CD8-positive, alpha-beta memory T cell (primary cell): ENCODE measurements at regions not wholly inside any gene's neighbourhood (a gene's known extent, or its start where the extent isn't known, plus 50 kb on each side); places are given as distances from the start of the nearest gene placed in this dataset.

Experiments used
- CTCF ChIA-PET: fragments of 350-600 bp; sonication (Branson Sonifier 250); formaldehyde crosslinking; loops from one replicate; lab custom pipeline; 2021; ENCODE audit warnings: antibody characterized with exemption; lab: Charles Lee
- POLR2A ChIA-PET: fragments of 350-600 bp; sonication (Branson Sonifier 250); formaldehyde crosslinking; loops from one replicate; lab custom pipeline; 2021; ENCODE audit warnings: antibody characterized with exemption; lab: Charles Lee
- DNase-seq, 5 donors: peaks; one replicate each; pipeline versions ENCODE4 v3.0.0 to v3.0.0-alpha.2; 2020 to 2022; ENCODE audit warnings: mixed read lengths in 1 of 5
- H3K27ac ChIP-seq: one replicate; pipeline ENCODE4 v1.7.0; 2013; ENCODE audit warnings: low read depth, mild to moderate bottlenecking, low read length, moderate library complexity
- H3K27me3 ChIP-seq: 2 replicates; pipeline ENCODE4 v1.7.0; 2013; ENCODE audit warnings: low read length, mild to moderate bottlenecking; ENCODE audit not compliant: insufficient read depth, poor library complexity, severe bottlenecking
- H3K36me3 ChIP-seq: 2 replicates; pipeline ENCODE4 v1.7.0; 2013; ENCODE audit warnings: mild to moderate bottlenecking, low read length, moderate library complexity; ENCODE audit not compliant: insufficient read depth
- H3K4me1 ChIP-seq: 2 replicates; pipeline ENCODE4 v1.7.0; 2013; ENCODE audit warnings: mild to moderate bottlenecking, low read length, moderate library complexity; ENCODE audit not compliant: insufficient read depth
- H3K4me3 ChIP-seq: 2 replicates; pipeline ENCODE4 v1.7.0; 2013; ENCODE audit warnings: mild to moderate bottlenecking, low read length
- H3K9me3 ChIP-seq: 2 replicates; pipeline ENCODE4 v1.7.0; 2013; ENCODE audit warnings: mild to moderate bottlenecking, low read length
- H3K27ac Mint-ChIP-seq, 8 donors: one replicate each; pipeline ENCODE4 v1.8.0; 2020 to 2021; ENCODE audit warnings: mixed read lengths in 8 of 8, mild to moderate bottlenecking in 6 of 8, inconsistent platforms in 3 of 8, moderate library complexity in 3 of 8
- H3K27me3 Mint-ChIP-seq, 2 donors: one replicate each; pipeline ENCODE4 v1.8.0; 2020 to 2021; ENCODE audit warnings: mixed read lengths in 2 of 2, mild to moderate bottlenecking in 1 of 2, moderate library complexity in 1 of 2
- H3K36me3 Mint-ChIP-seq, 3 donors: one replicate each; pipeline ENCODE4 v1.8.0; 2020 to 2021; ENCODE audit warnings: mixed read lengths in 3 of 3, inconsistent platforms in 1 of 3, mild to moderate bottlenecking in 1 of 3
- H3K4me1 Mint-ChIP-seq, 3 donors: one replicate each; pipeline ENCODE4 v1.8.0; 2020 to 2021; ENCODE audit warnings: mixed read lengths in 3 of 3, inconsistent platforms in 1 of 3, mild to moderate bottlenecking in 1 of 3
- H3K4me3 Mint-ChIP-seq, 7 donors: one replicate each; pipeline ENCODE4 v1.8.0; 2020 to 2021; ENCODE audit warnings: mixed read lengths in 7 of 7, mild to moderate bottlenecking in 6 of 7, moderate library complexity in 4 of 7, inconsistent platforms in 2 of 7
- H3K9me3 Mint-ChIP-seq, 5 donors: one replicate each; pipeline ENCODE4 v1.8.0; 2020 to 2022; ENCODE audit warnings: mixed read lengths in 5 of 5, mild to moderate bottlenecking in 3 of 5, moderate library complexity in 2 of 5, inconsistent platforms in 1 of 5

- Mint-ChIP-seq H3K4me3 (no peak overlapping the region), H3K27ac (no peak overlapping the region), H3K4me1 (no peaks in the 10 kb centered on the region), H3K9me3 (peaks cover 0 to 6% (median 2%) of the 10 kb centered on the region in 5 donors), H3K27me3 (no peaks in the 10 kb centered on the region), H3K36me3 (no peaks in the 10 kb centered on the region)
- POLR2A ChIA-PET: no interaction called here
- DNase-seq: no peak
- no peaks in the 10 kb centered on the region for H3K4me1 ChIP-seq
- H3K27ac ChIP-seq: no peak overlapping the region
- H3K4me3 ChIP-seq: no peak overlapping the region
- CTCF ChIA-PET: no interaction called here
- no peaks in the 10 kb centered on the region for H3K9me3 ChIP-seq
- no peaks in the 10 kb centered on the region for H3K36me3 ChIP-seq
- H3K27me3 ChIP-seq: no peaks in the 10 kb centered on the region
These were observed 662.3 kb upstream of the CAMK1G start for GRCh38 chr1:208921259-208921658.

GRCh38 chr1:208923456-208923855, 660.1 kb upstream of the CAMK1G start:
- no peaks in the 10 kb centered on the region for H3K27me3 Mint-ChIP-seq

GRCh38 chr1:208923946-208924720, 659.4 kb upstream of the CAMK1G start:
- Mint-ChIP-seq H3K27ac (no peak overlapping the region), H3K9me3 (peaks cover 0 to 10% (median 2%) of the 10 kb centered on the region in 5 donors), H3K36me3 (no peaks in the 10 kb centered on the region), H3K4me3 (no peak overlapping the region), H3K4me1 (no peaks in the 10 kb centered on the region), H3K27me3 (no peaks in the 10 kb centered on the region)
- CTCF ChIA-PET: no interaction called here
- Histone ChIP-seq H3K4me3 (no peak overlapping the region), H3K36me3 (no peaks in the 10 kb centered on the region), H3K9me3 (no peaks in the 10 kb centered on the region), H3K27me3 (no peaks in the 10 kb centered on the region), H3K4me1 (no peaks in the 10 kb centered on the region), H3K27ac (no peak overlapping the region)
- DNase-seq: no peak
- POLR2A ChIA-PET: no interaction called here

More at GRCh38 chr1:208923456-208923855, 660.1 kb upstream of the CAMK1G start:
- Histone ChIP-seq H3K27ac (no peak overlapping the region), H3K4me3 (no peak overlapping the region), H3K4me1 (no peaks in the 10 kb centered on the region), H3K36me3 (no peaks in the 10 kb centered on the region), H3K9me3 (no peaks in the 10 kb centered on the region), H3K27me3 (no peaks in the 10 kb centered on the region)
- Mint-ChIP-seq H3K4me1 (no peaks in the 10 kb centered on the region), H3K9me3 (peaks cover 0 to 10% (median 2%) of the 10 kb centered on the region in 5 donors), H3K4me3 (no peak overlapping the region), H3K36me3 (no peaks in the 10 kb centered on the region), H3K27ac (no peak overlapping the region)
- ChIA-PET CTCF (no interaction called here), POLR2A (no interaction called here)
- DNase-seq: no peak

GRCh38 chr1:208924928-208925327, 658.6 kb upstream of the CAMK1G start:
- Mint-ChIP-seq H3K27ac (no peak overlapping the region), H3K4me1 (no peaks in the 10 kb centered on the region), H3K27me3 (no peaks in the 10 kb centered on the region), H3K9me3 (peaks cover 0 to 12% (median 2%) of the 10 kb centered on the region in 5 donors), H3K4me3 (no peak overlapping the region), H3K36me3 (no peaks in the 10 kb centered on the region)
- Histone ChIP-seq H3K9me3 (no peaks in the 10 kb centered on the region), H3K4me3 (no peak overlapping the region), H3K4me1 (no peaks in the 10 kb centered on the region), H3K27ac (no peak overlapping the region), H3K27me3 (no peaks in the 10 kb centered on the region), H3K36me3 (no peaks in the 10 kb centered on the region)
- ChIA-PET CTCF (no interaction called here), POLR2A (no interaction called here)
- DNase-seq: no peak

GRCh38 chr1:208928349-208929010, 655.0 kb upstream of the CAMK1G start:
- CTCF ChIA-PET: no interaction called here
- H3K9me3 Mint-ChIP-seq: peaks cover 0 to 8% (median 2%) of the 10 kb centered on the region in 5 donors
- peaks cover 0 to 1% of the 10 kb centered on the region in 2 donors for H3K27me3 Mint-ChIP-seq
- H3K27ac Mint-ChIP-seq: no peak overlapping the region
- H3K9me3 ChIP-seq: no peaks in the 10 kb centered on the region
- no peak overlapping the region for H3K27ac ChIP-seq
- H3K4me1 ChIP-seq: no peaks in the 10 kb centered on the region
- H3K36me3 Mint-ChIP-seq: no peaks in the 10 kb centered on the region
- POLR2A ChIA-PET: no interaction called here
- H3K4me1 Mint-ChIP-seq: no peaks in the 10 kb centered on the region
- no peak overlapping the region for H3K4me3 ChIP-seq
- H3K27me3 ChIP-seq: no peaks in the 10 kb centered on the region
- DNase-seq: no peak
- no peak overlapping the region for H3K4me3 Mint-ChIP-seq
- H3K36me3 ChIP-seq: no peaks in the 10 kb centered on the region

- no peaks in the 10 kb centered on the region for H3K36me3 Mint-ChIP-seq
- H3K4me1 Mint-ChIP-seq: no peaks in the 10 kb centered on the region
- H3K27me3 Mint-ChIP-seq: peaks cover 0 to 1% of the 10 kb centered on the region in 2 donors
- H3K9me3 Mint-ChIP-seq: peaks cover 0 to 8% (median 2%) of the 10 kb centered on the region in 5 donors
- no peaks in the 10 kb centered on the region for H3K36me3 ChIP-seq
- no peak overlapping the region for H3K27ac ChIP-seq
- no peak overlapping the region for H3K4me3 ChIP-seq
- no peaks in the 10 kb centered on the region for H3K4me1 ChIP-seq
- CTCF ChIA-PET: no interaction called here
- no peak overlapping the region for H3K4me3 Mint-ChIP-seq
- H3K27ac Mint-ChIP-seq: no peak overlapping the region
- no peaks in the 10 kb centered on the region for H3K27me3 ChIP-seq
- no peak for DNase-seq
- no peaks in the 10 kb centered on the region for H3K9me3 ChIP-seq
- POLR2A ChIA-PET: no interaction called here
These were observed 653.9 kb upstream of the CAMK1G start for GRCh38 chr1:208929575-208929974.

GRCh38 chr1:208931936-208932335, 651.6 kb upstream of the CAMK1G start:
- CTCF ChIA-PET: no interaction called here
- Histone ChIP-seq H3K4me3 (no peak overlapping the region), H3K36me3 (no peaks in the 10 kb centered on the region), H3K9me3 (no peaks in the 10 kb centered on the region), H3K27ac (no peak overlapping the region), H3K4me1 (no peaks in the 10 kb centered on the region), H3K27me3 (no peaks in the 10 kb centered on the region)
- Mint-ChIP-seq H3K9me3 (peaks cover 0 to 2% (median 0%) of the 10 kb centered on the region in 5 donors), H3K4me1 (no peaks in the 10 kb centered on the region), H3K27ac (no peak overlapping the region), H3K36me3 (no peaks in the 10 kb centered on the region), H3K4me3 (no peak overlapping the region), H3K27me3 (peaks cover 0 to 1% of the 10 kb centered on the region in 2 donors)
- POLR2A ChIA-PET: no interaction called here
- DNase-seq: no peak

GRCh38 chr1:208933984-208934525, 649.5 kb upstream of the CAMK1G start:
- Mint-ChIP-seq H3K27me3 (peaks cover 0 to 1% of the 10 kb centered on the region in 2 donors), H3K36me3 (no peaks in the 10 kb centered on the region), H3K4me3 (no peak overlapping the region), H3K4me1 (no peaks in the 10 kb centered on the region), H3K27ac (no peak overlapping the region), H3K9me3 (peaks cover 0 to 2% (median under 1%) of the 10 kb centered on the region in 5 donors)
- ChIA-PET CTCF (no interaction called here), POLR2A (no interaction called here)
- no peak overlapping the region for H3K27ac ChIP-seq
- no peaks in the 10 kb centered on the region for H3K9me3 ChIP-seq
- DNase-seq: no peak
- no peaks in the 10 kb centered on the region for H3K36me3 ChIP-seq
- H3K27me3 ChIP-seq: no peaks in the 10 kb centered on the region
- H3K4me1 ChIP-seq: no peaks in the 10 kb centered on the region
- no peak overlapping the region for H3K4me3 ChIP-seq
